ENCODE measurements at regions not wholly inside any gene's neighbourhood (a gene's known extent, or its start where the extent isn't known, plus 50 kb on each side); places are given as distances from the start of the nearest gene placed in this dataset.

- DNase-seq (ENCODE audit: low read depth in 4 of 4, low spot score in 3 of 4): no peak
Measured at GRCh38 chr16:9443864-9444263, 352.4 kb downstream of the HAPSTR1 start.

DNA sequence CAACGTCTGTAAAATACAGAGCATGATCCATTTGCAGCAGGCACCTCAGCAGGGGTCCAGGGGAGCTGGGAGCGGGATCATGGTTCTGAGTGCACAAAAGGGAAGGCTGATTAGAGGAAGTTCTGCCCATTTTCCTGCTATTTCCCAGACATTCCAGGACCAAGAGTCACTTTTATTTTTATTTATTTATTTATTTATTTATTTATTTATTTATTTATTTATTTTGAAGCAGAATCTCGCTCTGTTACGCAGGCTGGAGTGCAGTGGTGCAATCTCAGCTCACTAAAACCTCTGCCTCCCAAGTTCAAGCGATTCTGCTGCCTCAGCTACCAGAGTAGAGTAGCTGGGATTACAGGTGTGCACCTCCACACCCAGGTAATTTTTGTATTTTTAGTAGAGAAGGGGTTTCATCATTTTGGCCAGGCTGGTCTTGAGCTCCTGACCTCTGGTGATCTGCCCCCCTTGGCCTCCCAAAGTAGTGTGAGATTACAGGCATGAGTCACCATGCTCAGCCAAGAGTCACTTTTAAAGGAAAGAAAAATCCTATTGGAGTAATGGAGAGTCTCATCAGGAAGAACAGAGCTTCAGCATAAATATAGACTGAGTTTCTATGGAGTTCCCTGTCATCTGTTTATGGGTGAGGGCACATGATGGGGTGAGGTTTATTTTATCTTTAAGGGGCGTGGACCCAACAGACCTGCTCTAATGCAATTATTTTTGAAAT is 355.2 kb downstream of the HAPSTR1 start:
- no peak for DNase-seq (ENCODE audit: low read depth in 4 of 4, low spot score in 3 of 4)

DNA sequence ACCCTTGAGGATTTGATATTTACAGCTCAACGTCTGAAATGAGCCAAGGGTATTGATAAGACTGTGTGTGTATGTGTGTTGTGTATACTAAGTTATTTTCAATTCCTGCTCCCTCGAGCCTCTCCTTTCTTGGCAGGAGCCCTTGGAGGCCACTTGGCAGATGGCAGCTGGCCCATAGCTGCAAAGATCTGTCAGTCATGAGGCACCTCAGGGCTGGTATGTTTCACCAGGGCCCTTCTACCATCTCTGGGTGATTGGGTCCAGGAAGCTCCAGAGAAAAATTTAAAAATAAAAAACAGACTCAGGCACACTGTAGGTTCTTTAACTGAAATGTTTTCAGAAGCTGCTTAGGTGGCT is 355.7 kb downstream of the HAPSTR1 start:
- DNase-seq (ENCODE audit: low read depth in 4 of 4, low spot score in 3 of 4): no peak

DNA sequence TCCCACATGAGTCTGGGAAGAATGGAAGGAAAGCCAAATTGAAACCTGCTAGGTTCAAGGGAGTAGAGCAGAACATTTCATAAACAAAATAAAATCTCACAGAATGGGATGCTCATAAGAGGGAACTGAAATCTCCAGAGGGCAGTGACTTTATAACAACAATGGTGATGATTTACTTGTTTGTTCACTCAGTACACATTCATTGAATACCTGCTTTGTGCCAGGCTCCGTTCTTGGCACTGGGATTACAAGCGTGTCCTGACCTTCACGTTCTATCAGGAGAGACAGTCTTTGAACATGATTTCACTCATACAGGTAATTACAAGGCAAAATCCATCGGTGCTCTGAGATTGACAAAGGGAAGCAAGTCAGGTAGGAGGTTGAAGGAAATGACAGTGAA is 356.3 kb downstream of the HAPSTR1 start:
- no peak for DNase-seq (ENCODE audit: low read depth in 4 of 4, low spot score in 3 of 4)

DNA sequence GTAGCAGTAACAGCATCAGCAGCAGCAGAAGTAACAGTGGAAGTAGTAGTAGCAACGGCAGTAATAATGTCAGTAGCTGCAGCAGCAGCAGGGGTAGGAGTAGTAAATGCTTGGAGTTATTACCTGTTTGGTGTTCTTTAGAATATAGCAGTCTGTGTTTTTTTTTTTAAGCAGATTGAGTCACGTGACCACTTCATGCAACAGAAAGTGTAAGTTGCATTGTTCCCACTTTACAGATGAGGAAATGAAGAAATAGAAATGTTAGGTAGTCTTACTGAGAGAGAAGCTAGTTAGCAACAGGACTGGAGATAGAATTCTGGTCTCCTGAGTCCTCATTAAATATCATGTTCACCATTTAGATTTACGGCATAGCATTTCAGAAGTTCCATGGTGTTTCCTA is 358.2 kb downstream of the HAPSTR1 start:
- no peak for DNase-seq (ENCODE audit: low read depth in 4 of 4, low spot score in 3 of 4)

DNA sequence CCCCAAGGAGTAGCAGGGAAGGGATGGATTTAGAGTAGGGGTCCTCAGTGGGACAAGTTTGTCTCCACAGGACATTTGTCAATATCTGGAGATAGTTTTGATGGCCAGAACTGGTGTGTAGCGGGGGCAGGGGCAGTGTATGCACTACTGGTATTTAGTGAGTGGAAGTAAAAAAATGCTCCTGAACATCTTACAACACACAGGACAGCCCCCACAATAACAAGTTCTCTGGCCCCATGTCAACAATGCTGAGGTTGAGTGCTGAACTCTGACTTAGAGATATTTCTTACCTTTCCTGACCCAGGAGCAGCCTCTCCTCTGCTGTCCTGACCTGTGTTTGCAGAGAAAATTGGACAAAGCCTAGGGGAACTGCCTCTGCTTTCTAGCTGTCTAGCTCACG is 365.8 kb downstream of the HAPSTR1 start:
- DNase-seq (ENCODE audit: low read depth in 4 of 4, low spot score in 3 of 4): no peak

- no peak for DNase-seq (ENCODE audit: low read depth in 4 of 4, low spot score in 3 of 4)
Measured at GRCh38 chr16:9458816-9459215, 367.4 kb downstream of the HAPSTR1 start.

- DNase-seq (ENCODE audit: low read depth in 4 of 4, low spot score in 3 of 4): no peak
Measured at GRCh38 chr16:9462984-9463383, 371.5 kb downstream of the HAPSTR1 start.

DNA sequence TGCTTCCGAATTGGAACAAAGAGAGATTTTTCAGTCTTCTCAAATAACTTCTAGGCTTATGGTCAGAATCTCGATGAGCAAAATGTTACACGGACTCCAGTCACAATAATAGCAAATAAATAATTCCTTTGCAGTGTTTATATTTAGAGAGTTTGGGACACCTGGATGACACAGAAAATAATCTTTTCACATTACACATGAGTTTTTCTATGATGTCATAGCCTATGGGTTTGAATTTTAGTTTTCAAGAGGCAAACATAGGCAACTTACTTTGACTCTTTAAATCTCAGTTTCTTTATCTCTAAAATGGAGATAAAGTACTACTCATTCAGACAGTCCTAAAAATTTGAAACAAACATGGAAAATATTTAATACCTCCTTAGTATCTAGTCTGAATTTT is 372.0 kb downstream of the HAPSTR1 start:
- DNase-seq (ENCODE audit: low read depth in 4 of 4, low spot score in 3 of 4): no peak

DNA sequence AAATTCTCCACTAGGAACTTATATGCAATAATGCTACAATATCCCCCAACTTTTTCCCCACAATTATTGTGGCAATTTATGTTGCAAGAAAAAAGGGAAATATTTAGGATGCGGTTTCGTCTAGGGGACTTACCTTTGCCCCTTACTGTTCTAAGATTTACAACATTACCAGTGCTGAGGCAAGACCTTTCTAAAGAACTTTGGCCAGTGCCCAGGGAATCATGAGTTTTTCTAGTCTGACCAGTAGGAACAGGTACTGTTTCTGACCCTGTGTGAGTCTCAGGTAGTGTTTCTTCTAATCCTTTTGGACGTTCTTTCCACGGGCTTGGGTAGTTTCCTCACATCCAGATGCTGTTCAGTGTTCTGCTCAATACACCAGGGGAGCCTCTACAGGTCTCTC is 373.7 kb downstream of the HAPSTR1 start:
- no peak for DNase-seq (ENCODE audit: low read depth in 4 of 4, low spot score in 3 of 4)

DNA sequence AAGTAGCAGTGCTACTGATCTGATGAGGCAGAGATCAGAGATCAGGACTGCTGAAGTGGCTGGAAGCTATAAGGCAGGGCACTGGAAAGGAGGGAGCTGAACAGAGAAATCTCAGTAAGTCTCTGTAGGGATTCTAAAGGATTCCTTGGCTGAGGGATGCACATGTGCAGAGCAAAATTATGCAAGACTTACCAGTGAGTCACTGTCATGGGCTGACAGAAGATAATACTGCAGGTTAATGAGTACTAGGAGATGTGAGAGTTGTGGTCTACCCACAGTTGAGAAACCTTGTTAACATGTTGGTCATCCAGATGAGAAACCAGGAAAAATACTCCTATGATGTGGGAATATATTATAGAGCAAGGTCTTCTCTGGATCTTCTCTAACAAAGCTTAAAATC is 378.1 kb downstream of the HAPSTR1 start:
- DNase-seq (ENCODE audit: low read depth in 4 of 4, low spot score in 3 of 4): no peak

DNA sequence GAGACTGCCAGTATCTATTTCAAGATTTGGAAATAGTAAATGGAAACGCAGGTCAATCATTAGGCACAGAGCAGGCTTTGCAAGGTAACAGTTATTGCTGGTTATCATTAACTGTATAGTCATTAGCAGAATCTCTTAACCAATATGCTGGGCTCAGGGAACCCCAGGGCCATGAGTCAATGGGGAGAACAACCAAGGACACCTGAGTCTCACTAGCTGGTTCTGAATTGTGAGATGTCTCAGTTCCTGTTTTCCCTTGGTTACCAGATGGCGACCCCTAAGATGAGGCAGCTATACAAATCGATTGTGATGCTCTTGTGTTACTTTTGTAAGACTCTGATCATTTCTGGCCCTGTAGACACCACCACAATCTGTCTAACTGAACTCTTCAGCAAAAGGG is 385.3 kb downstream of the HAPSTR1 start:
- DNase-seq (ENCODE audit: low read depth in 4 of 4, low spot score in 3 of 4): no peak

DNA sequence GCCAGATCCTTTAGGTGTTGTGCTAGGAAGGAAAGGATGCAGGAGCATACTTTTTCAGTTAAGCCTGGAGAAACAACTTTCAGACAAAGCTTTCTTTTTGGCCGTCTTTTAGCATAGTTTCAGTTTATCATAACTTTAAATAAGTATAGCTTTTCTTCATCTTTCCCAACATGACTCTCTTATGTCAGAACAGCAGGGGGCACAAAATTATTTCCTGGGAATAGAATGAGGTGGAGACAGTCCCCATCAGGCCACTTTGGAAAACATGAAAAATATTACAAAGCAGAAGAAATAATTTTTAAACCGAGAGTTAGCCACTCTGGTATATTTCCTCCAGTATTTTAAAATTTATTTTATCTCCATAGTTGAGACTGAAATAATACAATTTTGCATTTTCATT is 387.6 kb downstream of the HAPSTR1 start:
- DNase-seq (ENCODE audit: low read depth in 4 of 4, low spot score in 3 of 4): no peak

DNA sequence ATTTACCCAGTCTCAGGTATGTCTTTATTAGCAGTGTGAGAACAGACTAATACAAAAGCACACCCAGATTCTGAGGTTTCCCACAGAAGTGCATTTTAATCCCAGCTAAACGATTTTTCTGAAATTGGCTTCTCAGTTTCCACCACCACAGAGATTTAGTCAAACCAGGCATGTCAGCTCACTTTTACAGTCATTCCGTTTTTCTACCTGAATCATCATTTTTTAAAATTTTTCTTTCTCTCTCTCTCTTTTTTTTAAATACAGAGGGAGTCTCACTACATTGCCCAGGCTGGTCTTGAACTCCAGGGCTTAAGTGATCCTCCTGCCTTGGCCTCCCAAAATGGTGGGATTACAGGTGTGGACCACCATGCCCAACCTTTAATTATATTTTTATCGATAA is 389.1 kb downstream of the HAPSTR1 start:
- no peak for DNase-seq (ENCODE audit: low read depth in 4 of 4, low spot score in 3 of 4)

- no peak for DNase-seq (ENCODE audit: low read depth in 4 of 4, low spot score in 3 of 4)
Measured at GRCh38 chr16:9481747-9482730, 390.6 kb downstream of the HAPSTR1 start.

- no peak for DNase-seq (ENCODE audit: low read depth in 4 of 4, low spot score in 3 of 4)
Measured at GRCh38 chr16:9484426-9484825, 393.0 kb downstream of the HAPSTR1 start.

- no peak for DNase-seq (ENCODE audit: low read depth in 4 of 4, low spot score in 3 of 4)
Measured at GRCh38 chr16:9484881-9485280, 393.4 kb downstream of the HAPSTR1 start.

DNA sequence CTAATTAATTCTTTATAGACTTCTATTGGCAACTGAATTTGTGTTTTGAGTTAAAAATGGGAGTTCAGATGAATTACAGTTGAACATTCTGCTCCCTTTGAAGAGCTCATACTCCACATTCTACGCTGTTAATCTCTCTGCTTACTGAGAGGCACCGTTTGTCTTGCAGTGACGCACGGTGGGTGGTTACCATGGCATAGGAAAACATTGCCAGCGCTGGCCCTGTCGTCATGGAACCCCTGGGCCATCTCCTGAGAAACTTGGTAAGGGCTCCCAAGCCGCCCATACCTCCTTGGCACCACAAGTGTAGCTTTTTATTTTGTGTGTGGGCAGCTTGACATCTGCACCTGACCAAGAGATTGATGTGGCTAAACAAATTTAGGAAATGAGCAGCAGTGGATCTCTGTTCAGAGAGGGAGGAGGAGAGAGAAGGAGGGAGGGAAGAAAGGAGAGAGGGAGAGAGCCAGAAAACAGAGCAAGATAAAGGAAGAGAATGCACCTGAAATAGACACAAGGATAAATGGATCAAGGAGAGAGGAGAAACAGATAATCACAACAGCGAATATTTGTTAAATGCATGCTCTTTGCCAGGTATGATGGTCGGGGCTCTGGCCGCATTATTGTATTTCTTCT is 398.5 kb downstream of the HAPSTR1 start:
- DNase-seq (ENCODE audit: low read depth in 4 of 4, low spot score in 3 of 4): peak in 3 of 4 donors; percentile 48 to 73 (median 56)

DNA sequence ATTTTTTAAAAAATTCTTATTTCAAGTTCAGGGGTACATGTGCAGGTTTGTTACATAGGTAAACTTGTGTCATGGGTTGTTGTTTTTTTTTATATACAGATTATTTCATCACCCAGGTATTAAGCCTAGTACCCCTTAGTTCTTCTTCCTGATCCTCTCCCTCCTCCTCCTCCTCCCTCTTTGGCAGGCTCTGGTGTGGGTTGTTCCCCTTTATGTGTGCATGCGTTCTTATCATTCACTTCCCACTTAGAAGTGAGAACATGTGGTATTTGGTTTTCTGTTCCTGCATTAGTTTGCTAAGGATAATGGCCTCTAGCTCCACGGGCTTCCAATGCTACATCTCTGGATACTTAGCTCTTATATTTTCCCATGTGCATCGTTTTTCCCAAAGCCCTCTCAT is 404.4 kb downstream of the HAPSTR1 start:
- DNase-seq (ENCODE audit: low read depth in 4 of 4, low spot score in 3 of 4): no peak

- DNase-seq (ENCODE audit: low read depth in 4 of 4, low spot score in 3 of 4): no peak
Measured at GRCh38 chr16:9497750-9498149, 406.3 kb downstream of the HAPSTR1 start.

- peak in 1 of 4 donors; percentile 60 for DNase-seq (ENCODE audit: low read depth in 4 of 4, low spot score in 3 of 4)
Measured at GRCh38 chr16:9499941-9500593, 408.6 kb downstream of the HAPSTR1 start.
